Neuronal stem cell (in vitro differentiated cells): ENCODE measurements at regions not wholly inside any gene's neighbourhood (a gene's known extent, or its start where the extent isn't known, plus 50 kb on each side); places are given as distances from the start of the nearest gene placed in this dataset.

ENCODE experiments used
- DNase-seq: peaks from one replicate; pipeline ENCODE4 v3.0.0-alpha.2; 2013; ENCODE audit warnings: low spot score
- H2AFZ ChIP-seq: one replicate; pipeline ENCODE4 v1.6.1; 2013; ENCODE audit warnings: mild to moderate bottlenecking, low read length, inconsistent platforms
- H2AK5ac ChIP-seq: 2 replicates; pipeline ENCODE4 v1.6.1; 2013; ENCODE audit warnings: low read depth, mild to moderate bottlenecking, inconsistent platforms, low read length, moderate library complexity, mixed read lengths
- H2BK120ac ChIP-seq: 2 replicates; pipeline ENCODE4 v1.6.1; 2013; ENCODE audit warnings: low read depth, mild to moderate bottlenecking, inconsistent platforms, low read length, moderate library complexity, mixed read lengths
- H2BK12ac ChIP-seq: one replicate; pipeline ENCODE4 v1.6.1; 2013; ENCODE audit warnings: low read length, inconsistent platforms
- H2BK15ac ChIP-seq: 2 replicates; pipeline ENCODE4 v1.6.1; 2013; ENCODE audit warnings: mild to moderate bottlenecking, low read length, inconsistent platforms, mixed read lengths
- H2BK5ac ChIP-seq: one replicate; pipeline ENCODE4 v1.6.1; 2013; ENCODE audit warnings: inconsistent platforms, mild to moderate bottlenecking, low read length, moderate library complexity
- H3K14ac ChIP-seq: one replicate; pipeline ENCODE4 v1.6.1; 2013; ENCODE audit warnings: low read length, inconsistent platforms
- H3K18ac ChIP-seq: 2 replicates; pipeline ENCODE4 v1.6.1; 2013; ENCODE audit warnings: low read length, inconsistent platforms
- H3K23ac ChIP-seq: 2 replicates; pipeline ENCODE4 v1.6.1; 2013; ENCODE audit warnings: low read depth, mild to moderate bottlenecking, mixed read lengths, low read length, inconsistent platforms; ENCODE audit not compliant: poor library complexity
- H3K27ac ChIP-seq: replicated peaks from 3 replicates; pipeline ENCODE4 v1.5.1; 2013; ENCODE audit warnings: low read length, inconsistent platforms
- H3K27me3 ChIP-seq, 3 experiments: 2 replicates each; pipeline ENCODE4 v1.6.1; 2013; ENCODE audit warnings: low read length in 3 of 3, mild to moderate bottlenecking in 2 of 3, inconsistent platforms in 1 of 3, low read depth in 1 of 3, mixed read lengths in 1 of 3, moderate library complexity in 1 of 3; ENCODE audit not compliant: control insufficient read depth in 3 of 3, insufficient read depth in 3 of 3
- H3K36me3 ChIP-seq, 2 donors: replicated peaks in 1 of 2; 2 replicates each; pipeline ENCODE4 v1.6.1; 2013; ENCODE audit warnings: low read length in 2 of 2; ENCODE audit not compliant: control insufficient read depth in 2 of 2, insufficient read depth in 2 of 2
- H3K4ac ChIP-seq: 2 replicates; pipeline ENCODE4 v1.6.1; 2013; ENCODE audit warnings: inconsistent platforms, mild to moderate bottlenecking, low read length, moderate library complexity
- H3K4me1 ChIP-seq, 2 donors: 1 replicate in 1 of 2; 2 replicates in 1 of 2; pipeline ENCODE4 v1.6.1; 2013; ENCODE audit warnings: low read length in 2 of 2, low read depth in 1 of 2; ENCODE audit not compliant: control insufficient read depth in 2 of 2, insufficient read depth in 1 of 2
- H3K4me2 ChIP-seq: one replicate; pipeline ENCODE4 v1.6.1; 2013; ENCODE audit warnings: mild to moderate bottlenecking, low read length, inconsistent platforms; ENCODE audit not compliant: insufficient read depth, poor library complexity, severe bottlenecking
- H3K4me3 ChIP-seq, 2 donors: 2 replicates each; pipeline ENCODE4 v1.5.1; 2013; ENCODE audit warnings: low read length in 2 of 2, mild to moderate bottlenecking in 2 of 2, inconsistent platforms in 1 of 2, moderate library complexity in 1 of 2
- H3K79me1 ChIP-seq: one replicate; pipeline ENCODE4 v1.6.1; 2013; ENCODE audit warnings: low read depth, mild to moderate bottlenecking, inconsistent platforms, low read length, moderate library complexity
- H3K9ac ChIP-seq: one replicate; pipeline ENCODE4 v1.6.1; 2013; ENCODE audit warnings: mild to moderate bottlenecking, low read depth, low read length, inconsistent platforms; ENCODE audit not compliant: poor library complexity
- H3K9me3 ChIP-seq, 2 donors: replicated peaks in 1 of 2; 2 replicates each; pipeline versions ENCODE3 to v1.6.1; 2013; ENCODE audit warnings: low read length in 2 of 2, mild to moderate bottlenecking in 2 of 2, inconsistent platforms in 1 of 2, low read depth in 1 of 2, mixed read lengths in 1 of 2, moderate library complexity in 1 of 2; ENCODE audit not compliant: control insufficient read depth in 2 of 2, insufficient read depth in 1 of 2
- H4K8ac ChIP-seq: one replicate; pipeline ENCODE4 v1.6.1; 2013; ENCODE audit warnings: low read depth, mild to moderate bottlenecking, inconsistent platforms, low read length, moderate library complexity
- H4K91ac ChIP-seq: one replicate; pipeline ENCODE4 v1.6.1; 2013; ENCODE audit warnings: low read length, low read depth, mild to moderate bottlenecking, inconsistent platforms; ENCODE audit not compliant: poor library complexity
- WGBS, 2 donors: extraction: QIAGEN DNeasy Blood & Tissue Kit; methylation state at CpG; one replicate each; pipeline ENCODE4 v1.1.7; 2013; ENCODE audit warnings: missing lambda C conversion rate in 2 of 2, mixed read lengths in 1 of 2; ENCODE audit not compliant: insufficient read length in 2 of 2, insufficient replicate concordance in 1 of 2; ENCODE audit errors: extremely low coverage in 2 of 2; 5-methylcytosine and 5-hydroxymethylcytosine counted together

DNA sequence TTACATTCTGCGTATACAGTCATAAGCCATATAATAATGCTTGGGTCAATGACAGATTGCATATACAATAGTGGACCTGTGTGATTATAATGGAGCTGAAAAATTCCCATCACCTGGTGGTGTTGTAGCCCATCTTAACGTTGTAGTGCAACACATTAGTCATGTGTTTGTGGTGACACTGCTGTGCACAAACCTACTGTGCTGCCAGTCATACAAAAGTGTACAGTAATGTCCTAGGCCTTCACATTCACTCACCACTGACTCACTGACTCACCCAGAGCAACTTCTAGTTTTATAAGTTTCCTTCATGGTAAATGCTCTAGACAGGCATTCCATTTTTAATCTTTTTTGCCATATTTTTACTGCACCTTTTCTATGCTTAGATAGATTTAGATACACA is 194.8 kb upstream of the SEL1L start:
- WGBS, 2 donors, result no CpG with 5 or more reads among the region's 2 CpGs
- no peak overlapping the region for H3K9ac ChIP-seq
- H3K27ac ChIP-seq, result no peak overlapping the region
- H3K23ac ChIP-seq, result no peak overlapping the region
- H3K79me1 ChIP-seq, result no peaks in the 10 kb centered on the region
- no peaks in the 10 kb centered on the region for H3K4me1 ChIP-seq
- no peak overlapping the region for H2BK5ac ChIP-seq
- H3K36me3 ChIP-seq, result no peaks in the 10 kb centered on the region
- no peak overlapping the region for H2AK5ac ChIP-seq
- H3K27me3 ChIP-seq, result no peaks in the 10 kb centered on the region
- H4K8ac ChIP-seq, result no peak overlapping the region
- H3K4ac ChIP-seq, result no peak overlapping the region
- no peak for DNase-seq
- H3K4me3 ChIP-seq, result no peak overlapping the region
- no peak overlapping the region for H2AFZ ChIP-seq
- H4K91ac ChIP-seq, result no peak overlapping the region
- no peak overlapping the region for H3K4me2 ChIP-seq
- no peak overlapping the region for H3K18ac ChIP-seq
- H3K9me3 ChIP-seq, result no peaks in the 10 kb centered on the region
- H2BK120ac ChIP-seq, result no peak overlapping the region
- no peak overlapping the region for H2BK12ac ChIP-seq
- no peak overlapping the region for H3K14ac ChIP-seq
- no peak overlapping the region for H2BK15ac ChIP-seq

DNA sequence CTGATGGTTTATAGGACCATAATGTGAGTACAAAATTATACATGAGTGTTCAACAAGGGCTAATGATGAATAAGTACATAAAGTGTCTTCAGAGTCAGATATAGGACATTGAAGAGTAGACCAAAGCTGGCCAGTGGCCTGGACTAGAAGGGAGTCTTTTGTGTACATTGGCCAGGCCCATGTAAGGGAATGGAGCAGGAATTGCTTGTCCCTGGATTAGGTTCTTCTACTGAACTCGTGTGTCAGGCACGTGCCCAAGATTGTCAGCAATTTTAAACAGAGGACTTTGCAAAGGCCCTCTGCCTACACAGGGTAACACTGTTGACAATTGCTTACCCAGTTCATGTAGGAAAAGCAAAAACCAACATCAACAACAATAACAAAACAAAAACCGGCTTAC is 196.0 kb upstream of the SEL1L start:
- Histone ChIP-seq H2AFZ (no peak overlapping the region), H2BK120ac (no peak overlapping the region), H4K91ac (no peak overlapping the region), H3K36me3 (no peaks in the 10 kb centered on the region), H3K4me3 (no peak overlapping the region), H3K23ac (no peak overlapping the region), H3K18ac (no peak overlapping the region), H3K4me1 (no peaks in the 10 kb centered on the region), H3K9ac (no peak overlapping the region), H4K8ac (no peak overlapping the region), H2BK15ac (no peak overlapping the region), H2BK5ac (no peak overlapping the region), H3K27ac (no peak overlapping the region), H3K4ac (no peak overlapping the region), H3K79me1 (no peaks in the 10 kb centered on the region), H3K27me3 (no peaks in the 10 kb centered on the region), H2BK12ac (no peak overlapping the region), H3K14ac (no peak overlapping the region), H3K4me2 (no peak overlapping the region), H3K9me3 (no peaks in the 10 kb centered on the region), H2AK5ac (no peak overlapping the region)
- WGBS, 2 donors, result no CpG with 5 or more reads among the region's 3 CpGs
- DNase-seq, result no peak

- Histone ChIP-seq H2BK120ac (no peak overlapping the region), H3K18ac (no peak overlapping the region), H3K4ac (no peak overlapping the region), H2BK5ac (no peak overlapping the region), H3K9me3 (no peaks in the 10 kb centered on the region), H3K4me3 (no peak overlapping the region), H3K14ac (no peak overlapping the region), H2AK5ac (no peak overlapping the region), H3K23ac (no peak overlapping the region), H3K27ac (no peak overlapping the region), H2AFZ (no peak overlapping the region), H3K27me3 (no peaks in the 10 kb centered on the region), H3K9ac (no peak overlapping the region), H3K4me1 (no peaks in the 10 kb centered on the region), H4K91ac (no peak overlapping the region), H2BK15ac (no peak overlapping the region), H3K79me1 (no peaks in the 10 kb centered on the region), H3K4me2 (no peak overlapping the region), H2BK12ac (no peak overlapping the region), H4K8ac (no peak overlapping the region), H3K36me3 (no peaks in the 10 kb centered on the region)
- WGBS, 2 donors, result no CpG with 5 or more reads among the region's 2 CpGs
- DNase-seq, result no peak
These were observed 204.3 kb upstream of the SEL1L start for GRCh38 chr14:81737938-81738337.

- H3K4me1 ChIP-seq, result no peaks in the 10 kb centered on the region
- H2BK120ac ChIP-seq, result no peak overlapping the region
- H3K27ac ChIP-seq, result no peak overlapping the region
- no peaks in the 10 kb centered on the region for H3K27me3 ChIP-seq
- H2BK12ac ChIP-seq, result no peak overlapping the region
- H3K4me2 ChIP-seq, result no peak overlapping the region
- no peak overlapping the region for H2AFZ ChIP-seq
- H3K18ac ChIP-seq, result no peak overlapping the region
- no peak overlapping the region for H3K23ac ChIP-seq
- no peaks in the 10 kb centered on the region for H3K9me3 ChIP-seq
- H3K9ac ChIP-seq, result no peak overlapping the region
- no peak overlapping the region for H3K14ac ChIP-seq
- H4K91ac ChIP-seq, result no peak overlapping the region
- no peak overlapping the region for H2BK15ac ChIP-seq
- H2AK5ac ChIP-seq, result no peak overlapping the region
- H3K36me3 ChIP-seq, result no peaks in the 10 kb centered on the region
- no peak for DNase-seq
- H3K4me3 ChIP-seq, result no peak overlapping the region
- WGBS, 2 donors, result no CpG with 5 or more reads among the region's 4 CpGs
- no peak overlapping the region for H2BK5ac ChIP-seq
- no peak overlapping the region for H4K8ac ChIP-seq
- no peaks in the 10 kb centered on the region for H3K79me1 ChIP-seq
- H3K4ac ChIP-seq, result no peak overlapping the region
These were observed 205.4 kb upstream of the SEL1L start for GRCh38 chr14:81738946-81739659.
